ENCODE measurements at regions not wholly inside any gene's neighbourhood (a gene's known extent, or its start where the extent isn't known, plus 50 kb on each side); places are given as distances from the start of the nearest gene placed in this dataset.

DNA sequence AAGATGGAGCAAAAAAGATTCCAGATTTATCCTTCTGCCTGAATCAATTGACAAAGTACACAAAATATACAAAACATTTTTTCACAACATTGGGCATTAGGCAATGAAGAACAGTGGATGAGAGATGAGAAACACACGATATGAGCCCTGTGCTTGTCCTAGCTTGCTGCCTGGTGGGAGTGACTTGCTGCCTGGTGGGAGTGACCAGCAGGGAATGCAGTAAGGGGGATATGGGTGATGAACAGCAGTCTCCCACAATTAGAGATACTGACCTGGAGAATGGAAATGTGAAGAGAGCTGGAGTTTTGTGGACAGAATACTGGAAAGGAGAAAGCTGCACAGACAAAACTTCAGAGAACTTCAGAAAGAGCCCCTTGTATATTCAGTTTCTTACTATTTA is 629.4 kb upstream of the FRG1 start:
- TF ChIP-seq CTCF (IDR thresholded peaks at IDR 0.05) (no peak), POLR2A (IDR thresholded peaks at IDR 0.05; ENCODE audit: low read depth) (no peak), POLR2AphosphoS5 (IDR thresholded peaks at IDR 0.05) (no peak), EP300 (IDR thresholded peaks at IDR 0.05) (no peak)
